ENCODE measurements at regions not wholly inside any gene's neighbourhood (a gene's known extent, or its start where the extent isn't known, plus 50 kb on each side); places are given as distances from the start of the nearest gene placed in this dataset.

DNA sequence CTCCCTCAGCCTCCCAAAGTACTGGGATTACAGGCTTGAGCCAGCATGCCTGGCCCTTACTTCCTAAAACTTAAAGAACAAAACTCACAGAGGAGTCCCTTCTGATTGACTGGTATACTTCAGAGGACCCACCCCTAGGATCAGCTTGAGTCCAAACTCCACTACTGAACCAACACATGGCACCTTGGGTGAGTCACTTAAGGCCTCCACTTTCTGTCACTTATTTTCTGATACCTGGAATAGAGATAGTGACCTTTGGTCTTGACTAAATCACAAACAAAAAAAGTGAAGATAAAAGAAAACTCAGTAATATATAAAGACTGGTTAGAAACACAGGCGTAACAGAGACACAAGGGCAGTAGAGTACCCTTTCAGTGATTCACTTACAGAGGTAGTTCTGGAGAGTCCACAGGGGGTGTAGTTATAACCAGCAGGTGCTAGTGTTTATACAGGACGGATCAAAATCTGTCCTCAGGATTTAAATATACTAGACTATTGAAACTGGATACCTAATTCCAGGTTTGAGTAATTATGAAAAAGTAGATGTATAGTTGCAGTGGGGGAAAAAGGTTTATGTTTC, 274.3 kb upstream of the ANKRD55 start:
- TF ChIP-seq SOX6 (IDR thresholded peaks at IDR 0.05) (no peak), ZNF717 (CRISPR knock-in tag; IDR thresholded peaks at IDR 0.05) (no peak)

DNA sequence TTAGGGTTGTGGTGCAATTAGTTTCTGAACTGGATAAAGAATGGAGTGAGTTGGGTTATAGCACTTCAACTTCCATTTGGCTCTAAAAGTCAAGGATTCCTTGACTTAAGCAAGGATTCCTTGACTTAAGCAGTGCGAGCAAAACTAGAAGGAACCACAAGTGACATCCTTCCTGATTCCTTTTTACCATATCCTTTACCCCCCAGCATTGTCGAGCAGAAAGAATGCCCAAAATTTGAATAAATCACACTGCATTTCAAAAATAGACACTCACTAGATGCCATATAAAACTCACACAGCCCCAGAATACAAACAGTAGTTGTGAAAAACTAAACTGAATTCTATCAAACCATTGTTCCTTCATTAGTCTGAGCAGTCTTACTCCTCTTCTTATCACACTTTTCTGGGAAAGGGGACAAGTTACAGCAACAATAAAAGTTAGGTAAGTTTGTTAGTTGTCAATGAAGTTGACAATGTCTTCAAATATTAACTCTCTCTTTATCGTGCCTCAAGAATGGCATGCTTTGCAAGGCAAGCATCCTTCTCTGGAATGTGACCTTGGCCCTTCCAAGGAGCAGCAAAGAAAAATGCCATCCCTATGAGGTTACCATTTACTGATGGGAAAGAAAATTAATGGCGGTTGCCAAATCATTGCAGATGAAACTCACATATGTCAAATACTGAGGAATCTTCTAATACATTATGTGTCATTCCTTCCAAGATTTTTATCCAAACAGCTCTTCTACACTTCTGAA, 273.3 kb upstream of the ANKRD55 start:
- FAIRE-seq (no peak), ATAC-seq (no peak), DNase-seq (ENCODE audit: extremely low read depth in 1 of 4, low spot score in 3 of 4) (no peak)
- H3K4me1 ChIP-seq (replicated peaks in 1 of 2; ENCODE audit: control insufficient read depth in 2 of 2, insufficient read depth in 2 of 2, low read length in 2 of 2) = peaks cover 0 to 7% of the 10 kb centered on the region in 2 experiments; a peak in 3 of 5 replicates
- no TSS peak for BruUV-seq (replicated peaks)
- TF ChIP-seq RBM25 (IDR thresholded peaks at IDR 0.05; ENCODE audit: low read depth, low read length, severe bottlenecking) (no peak), KLF1 (tag; IDR thresholded peaks at IDR 0.05) (no peak), ZBTB17 (CRISPR knock-in tag; IDR thresholded peaks at IDR 0.05) (no peak), JUNB (CRISPR knock-in tag; conservative IDR thresholded peaks at IDR 0.05) (no peak), TARDBP (IDR thresholded peaks at IDR 0.05) (no peak), HNRNPL (IDR thresholded peaks at IDR 0.05; ENCODE audit: low read depth, low read length) (no peak), ZNF584 (CRISPR knock-in tag; IDR thresholded peaks at IDR 0.05; ENCODE audit: low read depth) (no peak)
- TF ChIP-seq, protein P1, sequence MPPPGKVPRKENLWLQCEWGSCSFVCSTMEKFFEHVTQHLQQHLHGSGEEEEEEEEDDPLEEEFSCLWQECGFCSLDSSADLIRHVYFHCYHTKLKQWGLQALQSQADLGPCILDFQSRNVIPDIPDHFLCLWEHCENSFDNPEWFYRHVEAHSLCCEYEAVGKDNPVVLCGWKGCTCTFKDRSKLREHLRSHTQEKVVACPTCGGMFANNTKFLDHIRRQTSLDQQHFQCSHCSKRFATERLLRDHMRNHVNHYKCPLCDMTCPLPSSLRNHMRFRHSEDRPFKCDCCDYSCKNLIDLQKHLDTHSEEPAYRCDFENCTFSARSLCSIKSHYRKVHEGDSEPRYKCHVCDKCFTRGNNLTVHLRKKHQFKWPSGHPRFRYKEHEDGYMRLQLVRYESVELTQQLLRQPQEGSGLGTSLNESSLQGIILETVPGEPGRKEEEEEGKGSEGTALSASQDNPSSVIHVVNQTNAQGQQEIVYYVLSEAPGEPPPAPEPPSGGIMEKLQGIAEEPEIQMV (tag; conservative IDR thresholded peaks at IDR 0.05; ENCODE audit: low read depth) = no peak
- TF ChIP-seq, protein P2, sequence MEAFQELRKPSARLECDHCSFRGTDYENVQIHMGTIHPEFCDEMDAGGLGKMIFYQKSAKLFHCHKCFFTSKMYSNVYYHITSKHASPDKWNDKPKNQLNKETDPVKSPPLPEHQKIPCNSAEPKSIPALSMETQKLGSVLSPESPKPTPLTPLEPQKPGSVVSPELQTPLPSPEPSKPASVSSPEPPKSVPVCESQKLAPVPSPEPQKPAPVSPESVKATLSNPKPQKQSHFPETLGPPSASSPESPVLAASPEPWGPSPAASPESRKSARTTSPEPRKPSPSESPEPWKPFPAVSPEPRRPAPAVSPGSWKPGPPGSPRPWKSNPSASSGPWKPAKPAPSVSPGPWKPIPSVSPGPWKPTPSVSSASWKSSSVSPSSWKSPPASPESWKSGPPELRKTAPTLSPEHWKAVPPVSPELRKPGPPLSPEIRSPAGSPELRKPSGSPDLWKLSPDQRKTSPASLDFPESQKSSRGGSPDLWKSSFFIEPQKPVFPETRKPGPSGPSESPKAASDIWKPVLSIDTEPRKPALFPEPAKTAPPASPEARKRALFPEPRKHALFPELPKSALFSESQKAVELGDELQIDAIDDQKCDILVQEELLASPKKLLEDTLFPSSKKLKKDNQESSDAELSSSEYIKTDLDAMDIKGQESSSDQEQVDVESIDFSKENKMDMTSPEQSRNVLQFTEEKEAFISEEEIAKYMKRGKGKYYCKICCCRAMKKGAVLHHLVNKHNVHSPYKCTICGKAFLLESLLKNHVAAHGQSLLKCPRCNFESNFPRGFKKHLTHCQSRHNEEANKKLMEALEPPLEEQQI (IDR thresholded peaks at IDR 0.05) = no peak
- no peak overlapping the region for H3K27ac ChIP-seq (ENCODE audit: extremely low read depth, low read depth, low read length)
- peaks cover 3% of the 10 kb centered on the region; the same call in 1 of the 2 replicates for H3K9me3 ChIP-seq (replicated peaks; ENCODE audit: control insufficient read depth, insufficient read depth, low read depth, low read length)
- H3K4me3 ChIP-seq = no peak overlapping the region
- no peaks in the 10 kb centered on the region for H3K9me1 ChIP-seq (ENCODE audit: control insufficient read depth, insufficient read depth, low read length)
- in situ Hi-C loops (cut with MboI) = no loop called here
- no peak overlapping the region for H2AFZ ChIP-seq (ENCODE audit: low read depth, low read length)
- H3K36me3 ChIP-seq (ENCODE audit: control insufficient read depth, insufficient read depth, low read length) = no peaks in the 10 kb centered on the region
- no peak overlapping the region for H3K4me2 ChIP-seq (ENCODE audit: insufficient read depth, low read length)
- intact Hi-C loops (cut with micrococcal nuclease) = no loop called here
- ChIA-PET CTCF (ENCODE audit: low intra/inter-chr PET ratio) (no interaction called here), POLR2A (interaction anchor here (0.6 kb wide), 1 partner anchor 190 kb away, joined by 3 read pairs; no protein-coding TSS in a partner anchor)
- H4K20me1 ChIP-seq (replicated peaks; ENCODE audit: control insufficient read depth, insufficient read depth, low read length) = no peaks in the 10 kb centered on the region
- H3K27me3 ChIP-seq (ENCODE audit: control insufficient read depth in 2 of 2, insufficient read depth in 2 of 2, low read length in 2 of 2) = no peaks in the 10 kb centered on the region
- no peaks in the 10 kb centered on the region for H3K79me2 ChIP-seq (ENCODE audit: control insufficient read depth, insufficient read depth, low read length)
- WGBS (ENCODE audit: insufficient coverage, low coverage, missing lambda C conversion rate) = 11% methylated on average over 4 of the region's 4 CpGs
- no peak overlapping the region for H3K9ac ChIP-seq (ENCODE audit: insufficient read depth in 1 of 2, low read depth in 2 of 2, low read length in 2 of 2)

More for the DNA sequence above, 274.3 kb upstream of the ANKRD55 start:
- no peaks in the 10 kb centered on the region for H3K79me2 ChIP-seq (ENCODE audit: control insufficient read depth, insufficient read depth, low read length)
- no peak overlapping the region for H3K4me3 ChIP-seq
- no peaks in the 10 kb centered on the region for H3K9me1 ChIP-seq (ENCODE audit: control insufficient read depth, insufficient read depth, low read length)
- no peak overlapping the region for H3K9ac ChIP-seq (ENCODE audit: insufficient read depth in 1 of 2, low read depth in 2 of 2, low read length in 2 of 2)
- no peak overlapping the region for H2AFZ ChIP-seq (ENCODE audit: low read depth, low read length)
- no peaks in the 10 kb centered on the region for H3K36me3 ChIP-seq (ENCODE audit: control insufficient read depth, insufficient read depth, low read length)
- DNase-seq (ENCODE audit: extremely low read depth in 1 of 4, low spot score in 3 of 4) (no peak), ATAC-seq (no peak), FAIRE-seq (no peak)
- ChIA-PET CTCF (ENCODE audit: low intra/inter-chr PET ratio) (no interaction called here), POLR2A (no interaction called here)
- WGBS (ENCODE audit: insufficient coverage, low coverage, missing lambda C conversion rate) = 50% methylated on average over 2 of the region's 2 CpGs
- no peaks in the 10 kb centered on the region; a peak in 1 of 5 replicates for H3K4me1 ChIP-seq (replicated peaks in 1 of 2; ENCODE audit: control insufficient read depth in 2 of 2, insufficient read depth in 2 of 2, low read length in 2 of 2)
- intact Hi-C loops (cut with micrococcal nuclease) (no loop called here), in situ Hi-C loops (cut with MboI) (no loop called here)
- no peak overlapping the region for H3K4me2 ChIP-seq (ENCODE audit: insufficient read depth, low read length)
- H4K20me1 ChIP-seq (replicated peaks; ENCODE audit: control insufficient read depth, insufficient read depth, low read length) = no peaks in the 10 kb centered on the region
- no TSS peak for BruUV-seq (replicated peaks)
- H3K9me3 ChIP-seq (replicated peaks; ENCODE audit: control insufficient read depth, insufficient read depth, low read depth, low read length) = peaks cover 3% of the 10 kb centered on the region; the same call in 1 of the 2 replicates
- no peaks in the 10 kb centered on the region for H3K27me3 ChIP-seq (ENCODE audit: control insufficient read depth in 2 of 2, insufficient read depth in 2 of 2, low read length in 2 of 2)
- no peak overlapping the region for H3K27ac ChIP-seq (ENCODE audit: extremely low read depth, low read depth, low read length)

Measured in K562 (cell line).